OCI-LY1 (cell line): ENCODE measurements at regions not wholly inside any gene's neighbourhood (a gene's known extent, or its start where the extent isn't known, plus 50 kb on each side); places are given as distances from the start of the nearest gene placed in this dataset.

Experiments used
- CTCF ChIP-seq: fragments of 200-600 bp; sonication (generic), shearing (Covaris generic); IDR thresholded peaks from 2 replicates; pipeline ENCODE4 v1.5.1; 2017; ENCODE audit warnings: mild to moderate bottlenecking, antibody characterized with exemption, low read length, moderate library complexity, mixed read lengths
- EZH2 ChIP-seq: fragments of 200-600 bp; sonication (generic), shearing (Covaris generic); IDR thresholded peaks from 2 replicates; pipeline ENCODE4 v1.8.0; 2017; ENCODE audit warnings: borderline replicate concordance, mixed run types, mild to moderate bottlenecking, antibody characterized with exemption, low read length, moderate library complexity, mixed read lengths

- TF ChIP-seq EZH2 (no peak), CTCF (no peak)
These were observed 633.1 kb downstream of the AJAP1 start for GRCh38 chr1:5287178-5288150.
